OCI-LY3 (cell line): ENCODE measurements at regions not wholly inside any gene's neighbourhood (a gene's known extent, or its start where the extent isn't known, plus 50 kb on each side); places are given as distances from the start of the nearest gene placed in this dataset.

Experiments used
- CTCF ChIP-seq: fragments of 200-600, 300-600 bp; sonication (generic); IDR thresholded peaks from 2 replicates; pipeline ENCODE4 v1.5.1; 2014; ENCODE audit warnings: antibody characterized with exemption, low read length, low read depth
- EZH2phosphoT487 ChIP-seq: fragments of 200-600 bp; shearing (Covaris generic); IDR thresholded peaks from 2 replicates; pipeline ENCODE4 v1.6.1; 2018; ENCODE audit warnings: antibody characterized with exemption, mixed run types, low read depth

- no peak for TF ChIP-seq CTCF
- no peak for TF ChIP-seq EZH2phosphoT487
These were observed 233.9 kb downstream of the CHIC2 start for GRCh38 chr4:53830511-53830910.
